ENCODE measurements at regions not wholly inside any gene's neighbourhood (a gene's known extent, or its start where the extent isn't known, plus 50 kb on each side); places are given as distances from the start of the nearest gene placed in this dataset.

DNA sequence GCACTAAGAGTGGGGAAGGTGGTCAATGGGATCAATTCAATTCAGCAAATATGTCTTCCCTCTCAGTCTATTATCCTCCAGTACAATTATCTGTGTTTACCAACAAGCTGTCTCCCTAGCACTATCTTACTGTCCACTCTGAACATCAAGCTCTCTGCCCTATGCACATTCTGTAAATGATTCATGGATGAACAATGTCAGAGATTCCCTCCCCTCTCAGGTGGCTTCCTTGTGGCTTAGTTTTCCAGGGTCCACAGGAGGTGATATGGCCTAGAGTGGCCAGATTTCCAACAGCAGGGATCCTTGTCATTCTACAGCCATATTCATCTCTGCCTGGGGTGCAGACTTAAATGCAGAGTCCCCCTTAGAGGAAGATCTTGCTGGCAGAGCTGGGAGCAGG, 225.1 kb downstream of the UACA start:
- no peaks in the 10 kb centered on the region for H3K9me3 ChIP-seq
- TF ChIP-seq, protein P1, sequence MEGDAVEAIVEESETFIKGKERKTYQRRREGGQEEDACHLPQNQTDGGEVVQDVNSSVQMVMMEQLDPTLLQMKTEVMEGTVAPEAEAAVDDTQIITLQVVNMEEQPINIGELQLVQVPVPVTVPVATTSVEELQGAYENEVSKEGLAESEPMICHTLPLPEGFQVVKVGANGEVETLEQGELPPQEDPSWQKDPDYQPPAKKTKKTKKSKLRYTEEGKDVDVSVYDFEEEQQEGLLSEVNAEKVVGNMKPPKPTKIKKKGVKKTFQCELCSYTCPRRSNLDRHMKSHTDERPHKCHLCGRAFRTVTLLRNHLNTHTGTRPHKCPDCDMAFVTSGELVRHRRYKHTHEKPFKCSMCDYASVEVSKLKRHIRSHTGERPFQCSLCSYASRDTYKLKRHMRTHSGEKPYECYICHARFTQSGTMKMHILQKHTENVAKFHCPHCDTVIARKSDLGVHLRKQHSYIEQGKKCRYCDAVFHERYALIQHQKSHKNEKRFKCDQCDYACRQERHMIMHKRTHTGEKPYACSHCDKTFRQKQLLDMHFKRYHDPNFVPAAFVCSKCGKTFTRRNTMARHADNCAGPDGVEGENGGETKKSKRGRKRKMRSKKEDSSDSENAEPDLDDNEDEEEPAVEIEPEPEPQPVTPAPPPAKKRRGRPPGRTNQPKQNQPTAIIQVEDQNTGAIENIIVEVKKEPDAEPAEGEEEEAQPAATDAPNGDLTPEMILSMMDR (IDR thresholded peaks at IDR 0.05), result no peak
- TF ChIP-seq POLR2A (IDR thresholded peaks at IDR 0.05), result no peak
- DNase-seq, result no peak
- H3K27me3 ChIP-seq, result no peaks in the 10 kb centered on the region
- no peaks in the 10 kb centered on the region for H3K36me3 ChIP-seq
- no peaks in the 10 kb centered on the region for H3K4me1 ChIP-seq
- H3K4me3 ChIP-seq, result no peak overlapping the region
- no peak overlapping the region for H3K27ac ChIP-seq
- intact Hi-C loops (cut with DNase I; ENCODE audit: low total_unique reads), result no loop called here

DNA sequence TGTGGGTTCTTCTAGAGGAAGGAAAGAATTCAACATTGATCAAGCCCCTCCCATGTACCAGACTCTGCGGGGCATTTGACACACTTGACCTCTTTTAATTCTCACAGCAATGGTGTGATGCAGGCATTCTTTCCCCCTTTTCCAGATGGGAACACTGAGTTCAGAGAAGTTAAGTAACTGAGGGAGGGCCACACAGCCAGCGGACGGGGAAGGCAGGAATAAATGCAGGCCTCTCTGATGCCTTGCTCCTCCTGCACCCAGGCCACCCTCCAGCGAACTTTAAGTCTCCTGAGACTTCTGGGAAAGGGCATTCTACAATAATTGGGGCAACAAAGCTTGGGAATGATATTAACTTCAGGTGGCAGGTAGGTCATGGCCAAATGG, 227.4 kb downstream of the UACA start:
- DNase-seq, result no peak
- Histone ChIP-seq H3K9me3 (no peaks in the 10 kb centered on the region), H3K36me3 (no peaks in the 10 kb centered on the region), H3K4me1 (no peaks in the 10 kb centered on the region), H3K4me3 (no peak overlapping the region), H3K27ac (no peak overlapping the region), H3K27me3 (no peaks in the 10 kb centered on the region)
- intact Hi-C loops (cut with DNase I; ENCODE audit: low total_unique reads), result no loop called here
- no peak for TF ChIP-seq POLR2A (IDR thresholded peaks at IDR 0.05)
- TF ChIP-seq, protein P1 (IDR thresholded peaks at IDR 0.05), result no peak

DNA sequence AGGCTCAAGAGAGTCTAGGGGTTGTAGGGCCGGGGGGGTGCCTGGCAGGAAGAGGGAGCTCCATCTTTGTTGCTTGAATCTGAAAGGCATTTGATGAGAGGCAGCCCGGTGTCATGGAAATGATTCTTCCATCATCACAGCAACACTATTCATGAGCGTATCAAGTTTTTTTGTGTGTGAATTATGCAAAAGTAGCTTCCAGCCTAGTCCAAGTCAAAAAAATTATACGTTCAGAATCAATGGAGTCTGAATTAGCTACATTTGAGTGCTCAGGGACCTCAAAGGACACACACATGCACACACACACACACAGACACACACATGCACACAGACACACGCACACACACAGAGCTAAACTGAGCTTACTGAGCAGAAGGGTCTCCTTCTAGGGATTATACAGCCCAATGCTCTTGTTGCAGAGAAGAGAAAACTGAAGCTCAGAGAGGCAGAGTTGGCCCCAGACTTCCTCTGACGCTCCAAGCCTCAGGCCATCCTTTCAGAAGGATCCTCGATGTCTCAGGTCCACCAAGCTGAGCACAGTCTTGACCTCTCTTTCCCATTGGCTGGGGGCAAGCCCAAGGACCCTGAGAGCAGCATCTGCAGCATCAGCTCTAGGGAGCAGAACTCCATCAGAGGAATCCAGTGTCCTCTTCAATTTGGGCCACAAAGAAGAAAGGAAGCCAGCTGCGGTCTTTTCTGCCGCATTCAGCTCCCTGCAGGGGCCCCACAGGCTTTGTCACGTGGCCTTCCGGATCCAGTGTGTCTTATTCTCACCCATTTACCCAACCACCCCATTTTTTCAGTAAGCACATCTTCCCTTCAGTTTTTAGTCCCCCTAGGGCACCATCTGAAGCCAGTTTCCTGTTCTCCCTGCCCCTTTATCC, 228.0 kb downstream of the UACA start:
- Histone ChIP-seq H3K36me3 (no peaks in the 10 kb centered on the region), H3K27me3 (no peaks in the 10 kb centered on the region), H3K4me1 (no peaks in the 10 kb centered on the region), H3K4me3 (no peak overlapping the region), H3K9me3 (no peaks in the 10 kb centered on the region), H3K27ac (no peak overlapping the region)
- TF ChIP-seq, protein P1 (IDR thresholded peaks at IDR 0.05), result no peak
- TF ChIP-seq POLR2A (IDR thresholded peaks at IDR 0.05), result no peak
- DNase-seq, result no peak
- intact Hi-C loops (cut with DNase I; ENCODE audit: low total_unique reads), result no loop called here

DNA sequence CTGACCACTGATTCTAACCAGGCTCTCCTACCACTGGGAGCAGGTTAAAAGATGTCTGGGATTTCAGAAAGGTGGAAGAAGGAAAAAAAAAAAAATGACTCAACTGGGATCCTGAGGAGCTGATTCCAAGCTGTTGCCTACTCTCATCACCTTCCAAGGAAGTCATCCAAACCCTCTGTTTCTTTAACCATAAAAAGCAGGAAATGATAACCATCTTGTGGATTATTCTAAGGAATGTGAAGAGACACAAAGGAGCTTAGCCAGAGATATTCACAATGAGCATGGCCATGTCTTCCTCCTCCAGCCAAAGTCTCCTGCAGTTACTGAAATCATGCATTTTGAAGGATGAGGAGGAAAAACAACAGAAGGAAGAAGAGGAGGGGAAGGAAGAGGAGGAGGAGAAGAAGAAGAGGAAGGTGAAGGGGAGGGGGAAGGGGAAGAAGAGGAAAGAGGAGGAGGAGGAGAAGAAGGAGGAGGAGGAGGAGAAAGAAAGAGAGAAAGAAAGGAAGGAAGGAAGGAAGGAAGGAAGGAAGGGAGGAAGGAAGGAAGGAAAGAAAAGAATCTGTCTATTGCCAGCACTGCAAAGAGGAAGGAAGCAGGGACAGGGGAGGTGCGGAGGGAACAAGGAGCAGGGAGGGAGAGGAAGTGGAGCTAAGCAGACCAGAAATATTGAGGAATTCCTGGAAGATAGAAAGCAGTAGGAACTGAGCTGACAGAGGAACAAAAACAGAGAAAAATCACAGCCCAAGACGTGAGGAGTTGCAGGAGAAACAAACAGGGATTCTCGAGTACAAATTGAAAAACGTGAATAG, 229.2 kb downstream of the UACA start:
- H3K4me3 ChIP-seq, result no peak overlapping the region
- intact Hi-C loops (cut with DNase I; ENCODE audit: low total_unique reads), result no loop called here
- H3K9me3 ChIP-seq, result no peaks in the 10 kb centered on the region
- no peaks in the 10 kb centered on the region for H3K4me1 ChIP-seq
- H3K27ac ChIP-seq, result no peak overlapping the region
- TF ChIP-seq POLR2A (IDR thresholded peaks at IDR 0.05), result no peak
- TF ChIP-seq, protein P1 (IDR thresholded peaks at IDR 0.05), result no peak
- no peaks in the 10 kb centered on the region for H3K27me3 ChIP-seq
- no peak for DNase-seq
- no peaks in the 10 kb centered on the region for H3K36me3 ChIP-seq
